ENCODE measurements at regions not wholly inside any gene's neighbourhood (a gene's known extent, or its start where the extent isn't known, plus 50 kb on each side); places are given as distances from the start of the nearest gene placed in this dataset.

GRCh38 chr6:28707387-28708282, 182.0 kb downstream of the GPX5 start:
- DNase-seq (ENCODE audit: low read depth) = no peak

GRCh38 chr6:28709478-28710349, 184.0 kb downstream of the GPX5 start:
- no peak for DNase-seq (ENCODE audit: low read depth)

GRCh38 chr6:28710466-28711191, 184.9 kb downstream of the GPX5 start:
- no peak for DNase-seq (ENCODE audit: low read depth)

GRCh38 chr6:28711325-28711724, 185.6 kb downstream of the GPX5 start:
- no peak for DNase-seq (ENCODE audit: low read depth)

GRCh38 chr6:28711788-28712341, 186.2 kb downstream of the GPX5 start:
- DNase-seq (ENCODE audit: low read depth) = no peak

GRCh38 chr6:28712982-28713381, 187.3 kb downstream of the GPX5 start:
- DNase-seq (ENCODE audit: low read depth) = no peak

GRCh38 chr6:28719275-28719940, 193.7 kb downstream of the GPX5 start:
- DNase-seq (ENCODE audit: low read depth) = no peak

- no peak for DNase-seq (ENCODE audit: low read depth)
These were observed 194.9 kb downstream of the GPX5 start for GRCh38 chr6:28720357-28721231.

GRCh38 chr6:28721372-28721771, 195.7 kb downstream of the GPX5 start:
- DNase-seq (ENCODE audit: low read depth) = no peak

- no peak for DNase-seq (ENCODE audit: low read depth)
These were observed 198.7 kb downstream of the GPX5 start for GRCh38 chr6:28724395-28724794.

- DNase-seq (ENCODE audit: low read depth) = no peak
These were observed 198.4 kb downstream of the TRIM27 start for GRCh38 chr6:28725274-28725809.

- no peak for DNase-seq (ENCODE audit: low read depth)
These were observed 197.9 kb downstream of the TRIM27 start for GRCh38 chr6:28725890-28726348.

- no peak for DNase-seq (ENCODE audit: low read depth)
These were observed 197.0 kb downstream of the TRIM27 start for GRCh38 chr6:28726569-28727309.

GRCh38 chr6:28727559-28728211, 196.1 kb downstream of the TRIM27 start:
- DNase-seq (ENCODE audit: low read depth) = no peak

GRCh38 chr6:28729501-28730402, 194.0 kb downstream of the TRIM27 start:
- DNase-seq (ENCODE audit: low read depth) = no peak

GRCh38 chr6:28732052-28732451, 191.7 kb downstream of the TRIM27 start:
- DNase-seq (ENCODE audit: low read depth) = no peak

GRCh38 chr6:28734443-28734959, 189.3 kb downstream of the TRIM27 start:
- no peak for DNase-seq (ENCODE audit: low read depth)

Measured in stromal cell of bone marrow (primary cell).